H1 (cell line): ENCODE measurements at regions not wholly inside any gene's neighbourhood (a gene's known extent, or its start where the extent isn't known, plus 50 kb on each side); places are given as distances from the start of the nearest gene placed in this dataset.

Experiments used
- CTCF ChIA-PET: fragments of 300-600 bp; sonication (Branson Sonifier 250); formaldehyde crosslinking; loops from one replicate; lab custom pipeline; 2021; ENCODE audit not compliant: partially characterized antibody; lab: Charles Lee
- POLR2A ChIA-PET: fragments of 300-600 bp; sonication (Branson Sonifier 250); formaldehyde crosslinking; loops from one replicate; lab custom pipeline; 2021; ENCODE audit warnings: inconsistent platforms; ENCODE audit not compliant: partially characterized antibody; lab: Charles Lee
- DNase-seq, 2 experiments: peaks; one replicate each; pipeline versions ENCODE4 v3.0.0 to v3.0.0-alpha.2; 2010 to 2022; ENCODE audit warnings: low spot score in 2 of 2, low read depth in 1 of 2, mixed read lengths in 1 of 2
- FAIRE-seq: peaks from 2 replicates; lab custom pipeline; 2011; peaks lifted over from hg19 to GRCh38; lab: Jason Lieb, UNC
- H2AFZ ChIP-seq: 2 replicates; pipeline ENCODE4 v1.8.1; 2012; ENCODE audit warnings: low read length, inconsistent platforms
- H2AK5ac ChIP-seq: 2 replicates; pipeline ENCODE4 v1.6.1; 2013; ENCODE audit warnings: low read depth, low read length
- H2BK120ac ChIP-seq: replicated peaks from 2 replicates; pipeline ENCODE3; 2013; ENCODE audit warnings: low read depth, low read length, inconsistent platforms
- H2BK12ac ChIP-seq: 2 replicates; pipeline ENCODE4 v1.6.1; 2013; ENCODE audit warnings: low read depth, low read length
- H2BK15ac ChIP-seq: 2 replicates; pipeline ENCODE4 v1.6.1; 2013; ENCODE audit warnings: low read length
- H2BK20ac ChIP-seq: 2 replicates; pipeline ENCODE4 v1.6.1; 2013; ENCODE audit warnings: low read length
- H2BK5ac ChIP-seq: 2 replicates; pipeline ENCODE4 v1.6.1; 2013; ENCODE audit warnings: low read depth, low read length
- H3K14ac ChIP-seq: 2 replicates; pipeline ENCODE4 v1.6.1; 2013; ENCODE audit warnings: inconsistent platforms; ENCODE audit not compliant: insufficient read length
- H3K18ac ChIP-seq: 2 replicates; pipeline ENCODE4 v1.6.1; 2013; ENCODE audit warnings: low read length; ENCODE audit errors: extremely low read depth
- H3K23ac ChIP-seq: 2 replicates; pipeline ENCODE4 v1.6.1; 2013; ENCODE audit warnings: inconsistent platforms; ENCODE audit not compliant: insufficient read length
- H3K23me2 ChIP-seq: 2 replicates; pipeline ENCODE4 v1.6.1; 2013; ENCODE audit warnings: low read depth, low read length
- H3K27ac ChIP-seq: 2 replicates; pipeline ENCODE4 v1.6.1; 2011; ENCODE audit warnings: low read depth, low read length, inconsistent platforms
- H3K27me3 ChIP-seq, 4 experiments: replicated peaks in 1 of 4; 1 replicate in 1 of 4; 2 replicates in 3 of 4; pipeline versions ENCODE4 v1.6.1 to v1.8.1; 2011 to 2013; ENCODE audit warnings: low read length in 3 of 4, mild to moderate bottlenecking in 3 of 4, inconsistent platforms in 2 of 4, mixed read lengths in 2 of 4, moderate library complexity in 1 of 4; ENCODE audit not compliant: control insufficient read depth in 3 of 4, insufficient read depth in 3 of 4; ENCODE audit errors: extremely low read depth in 1 of 4
- H3K36me3 ChIP-seq, 4 experiments: 2 replicates each; pipeline versions ENCODE4 v1.6.1 to v1.8.1; 2011 to 2013; ENCODE audit warnings: mild to moderate bottlenecking in 4 of 4, low read length in 3 of 4, moderate library complexity in 2 of 4, control low read depth in 1 of 4, inconsistent platforms in 1 of 4; ENCODE audit not compliant: insufficient read depth in 4 of 4, control insufficient read depth in 2 of 4
- H3K4ac ChIP-seq: replicated peaks from 2 replicates; pipeline ENCODE3; 2013; ENCODE audit warnings: low read length, low read depth, mixed read lengths, inconsistent platforms; ENCODE audit not compliant: insufficient read length
- H3K4me1 ChIP-seq, 4 experiments: replicated peaks in 1 of 4; 1 replicate in 1 of 4; 2 replicates in 3 of 4; pipeline versions ENCODE4 v1.6.1 to v1.8.1; 2011 to 2013; ENCODE audit warnings: low read length in 3 of 4, inconsistent platforms in 2 of 4, mixed read lengths in 1 of 4; ENCODE audit not compliant: insufficient read depth in 4 of 4, control insufficient read depth in 3 of 4
- H3K4me2 ChIP-seq, 2 experiments: 2 replicates each; pipeline versions ENCODE4 v1.6.1 to v1.8.1; 2011 to 2013; ENCODE audit warnings: low read depth in 2 of 2, low read length in 2 of 2, control low read depth in 1 of 2, inconsistent platforms in 1 of 2, mild to moderate bottlenecking in 1 of 2; ENCODE audit not compliant: insufficient read depth in 1 of 2
- H3K4me3 ChIP-seq, 4 experiments: fragments of 200-600, 300-600 bp in 1 of 4; sonication (generic), shearing (Covaris generic), sonication (Bioruptor Twin) in 1 of 4; 2 replicates each; pipeline versions ENCODE4 v1.5.1 to v1.8.1; 2011 to 2016; ENCODE audit warnings: low read length in 4 of 4, low read depth in 3 of 4, control low read depth in 2 of 4, inconsistent platforms in 2 of 4, mild to moderate bottlenecking in 2 of 4, mixed read lengths in 1 of 4, moderate library complexity in 1 of 4; ENCODE audit not compliant: insufficient read depth in 2 of 4; ENCODE audit errors: extremely low read depth in 1 of 4
- H3K56ac ChIP-seq: replicated peaks from 2 replicates; pipeline ENCODE3; 2013; ENCODE audit warnings: low read depth, mild to moderate bottlenecking, mixed read lengths, low read length, inconsistent platforms; ENCODE audit not compliant: insufficient read length
- H3K79me1 ChIP-seq: 2 replicates; pipeline ENCODE4 v1.6.1; 2013; ENCODE audit warnings: low read depth, low read length, control low read depth
- H3K79me2 ChIP-seq, 2 experiments: 2 replicates each; pipeline versions ENCODE4 v1.6.1 to v1.8.1; 2012 to 2013; ENCODE audit warnings: low read length in 2 of 2, mild to moderate bottlenecking in 2 of 2, inconsistent platforms in 1 of 2; ENCODE audit not compliant: insufficient read depth in 2 of 2, control insufficient read depth in 1 of 2
- H3K9ac ChIP-seq, 4 experiments: replicated peaks in 1 of 4; 1 replicate in 1 of 4; 2 replicates in 3 of 4; pipeline versions ENCODE4 v1.6.1 to v1.8.1; 2011 to 2013; ENCODE audit warnings: low read depth in 3 of 4, low read length in 3 of 4, control low read depth in 2 of 4, mild to moderate bottlenecking in 2 of 4, moderate library complexity in 2 of 4, inconsistent platforms in 1 of 4; ENCODE audit errors: extremely low read depth in 1 of 4
- H3K9me3 ChIP-seq, 2 experiments: 2 replicates each; pipeline versions ENCODE4 v1.6.1 to v1.8.1; 2012 to 2013; ENCODE audit warnings: mild to moderate bottlenecking in 2 of 2, moderate library complexity in 2 of 2, control low read depth in 1 of 2, inconsistent platforms in 1 of 2, low read depth in 1 of 2, low read length in 1 of 2, mixed read lengths in 1 of 2; ENCODE audit not compliant: insufficient read depth in 2 of 2
- H4K20me1 ChIP-seq, 2 experiments: replicated peaks in 1 of 2; 2 replicates each; pipeline versions ENCODE3 to v1.8.1; 2011 to 2013; ENCODE audit warnings: inconsistent platforms in 2 of 2, low read length in 2 of 2, mild to moderate bottlenecking in 1 of 2; ENCODE audit not compliant: insufficient read depth in 2 of 2, control insufficient read depth in 1 of 2
- H4K5ac ChIP-seq: 2 replicates; pipeline ENCODE4 v1.6.1; 2013; ENCODE audit warnings: low read length, low read depth, mixed read lengths, inconsistent platforms; ENCODE audit not compliant: insufficient read length
- H4K8ac ChIP-seq: 2 replicates; pipeline ENCODE4 v1.8.0; 2013; ENCODE audit warnings: mild to moderate bottlenecking, moderate library complexity, low read length, inconsistent platforms; ENCODE audit not compliant: insufficient read depth; ENCODE audit errors: extremely low read depth
- H4K91ac ChIP-seq: replicated peaks from 2 replicates; pipeline ENCODE3; 2013; ENCODE audit warnings: low read length, mixed read lengths, inconsistent platforms; ENCODE audit not compliant: insufficient read length
- ATF2 ChIP-seq: IDR thresholded peaks from 2 replicates; pipeline ENCODE4 v1.6.1; 2012; ENCODE audit warnings: low read length, inconsistent platforms
- ATF3 ChIP-seq: IDR thresholded peaks from 2 replicates; pipeline ENCODE4 v1.6.1; 2011; ENCODE audit warnings: low read depth, mild to moderate bottlenecking, low read length; ENCODE audit not compliant: insufficient read depth
- CHD2 ChIP-seq: IDR thresholded peaks from 2 replicates; pipeline ENCODE4 v1.6.1; 2012; ENCODE audit warnings: low read length, improper control_type of control experiment
- GTF2F1 ChIP-seq: IDR thresholded peaks from 2 replicates; pipeline ENCODE4 v1.6.1; 2012; ENCODE audit warnings: low read depth, low read length, improper control_type of control experiment, borderline replicate concordance
- HDAC2 ChIP-seq, 2 experiments: fragments of 300-600 bp in 1 of 2; sonication (generic) in 1 of 2; IDR thresholded peaks; 2 replicates each; pipeline ENCODE4 v1.6.1; 2011 to 2012; ENCODE audit warnings: low read depth in 2 of 2, low read length in 2 of 2, mild to moderate bottlenecking in 2 of 2, moderate library complexity in 2 of 2, borderline replicate concordance in 1 of 2, inconsistent platforms in 1 of 2
- MAX ChIP-seq: IDR thresholded peaks from 2 replicates; pipeline ENCODE4 v1.6.1; 2012; ENCODE audit warnings: inconsistent platforms
- PHF8 ChIP-seq: fragments of 200-600 bp; sonication (generic); conservative IDR thresholded peaks from 2 replicates; pipeline ENCODE4 v1.7.1; 2012; ENCODE audit warnings: low read depth, mild to moderate bottlenecking, inconsistent platforms, low read length, moderate library complexity
- SIN3A ChIP-seq, 2 experiments: IDR thresholded peaks in 1 of 2; conservative IDR thresholded peaks in 1 of 2; 2 replicates each; pipeline ENCODE4 v1.6.1; 2011 to 2012; ENCODE audit warnings: low read length in 2 of 2, improper control_type of control experiment in 1 of 2, low read depth in 1 of 2, mild to moderate bottlenecking in 1 of 2
- SIRT6 ChIP-seq: IDR thresholded peaks from one replicate; pipeline ENCODE4 v1.7.1; 2012; ENCODE audit warnings: low read length, inconsistent platforms
- SRF ChIP-seq: IDR thresholded peaks from 2 replicates; pipeline ENCODE4 v1.6.1; 2011; ENCODE audit warnings: mild to moderate bottlenecking, low read depth, low read length, moderate library complexity
- TAF7 ChIP-seq: optimal IDR thresholded peaks from 2 replicates; pipeline ENCODE3; 2011; ENCODE audit warnings: low read depth, mild to moderate bottlenecking, inconsistent platforms, low read length, moderate library complexity, borderline replicate concordance
- TBP ChIP-seq: IDR thresholded peaks from 2 replicates; pipeline ENCODE4 v1.6.1; 2011; ENCODE audit warnings: low read depth, low read length, improper control_type of control experiment
- WGBS, 2 experiments: shearing (Covaris generic) in 1 of 2; methylation state at CpG; one replicate each; pipeline versions ENCODE4 v1.1.6 to v1.1.7; 2013 to 2015; ENCODE audit warnings: low lambda C conversion rate in 2 of 2, mixed read lengths in 2 of 2, inconsistent platforms in 1 of 2, low coverage in 1 of 2, missing lambda C conversion rate in 1 of 2; ENCODE audit not compliant: insufficient replicate concordance in 2 of 2, insufficient coverage in 1 of 2, insufficient read length in 1 of 2; ENCODE audit errors: extremely low coverage in 1 of 2, missing lambda C conversion rate in 1 of 2; 5-methylcytosine and 5-hydroxymethylcytosine counted together

DNA sequence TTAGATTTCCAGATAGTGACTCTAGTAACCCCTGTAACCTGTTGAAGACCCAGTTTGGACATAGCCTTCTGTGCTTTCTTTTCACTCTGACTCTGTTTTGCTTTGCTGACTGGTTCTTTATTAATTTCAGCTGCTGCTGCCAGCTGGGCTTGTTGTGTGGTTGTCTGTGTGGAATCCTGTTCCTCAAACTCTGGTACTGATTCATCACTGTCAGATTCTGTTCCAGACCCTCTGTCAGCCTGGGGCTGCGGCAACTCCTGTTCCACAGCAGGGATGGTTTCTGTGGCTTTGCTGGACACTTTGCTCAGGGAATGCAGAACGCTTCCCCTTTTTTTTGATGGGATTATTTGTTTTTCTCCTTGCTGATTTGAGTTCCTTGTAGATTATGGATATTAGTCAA is 104.9 kb downstream of the SEC23IP start:
- Histone ChIP-seq H3K27ac (no peak overlapping the region), H3K23ac (no peak overlapping the region), H3K36me3 (no peaks in the 10 kb centered on the region), H3K79me2 (no peaks in the 10 kb centered on the region), H2AK5ac (no peak overlapping the region), H3K56ac (no peak overlapping the region), H2BK120ac (no peak overlapping the region), H4K5ac (no peak overlapping the region), H3K9me3 (no peaks in the 10 kb centered on the region), H4K8ac (no peak overlapping the region), H3K4me2 (no peak overlapping the region), H3K79me1 (no peaks in the 10 kb centered on the region), H3K4me3 (no peak overlapping the region), H2BK20ac (no peak overlapping the region), H2BK5ac (no peak overlapping the region), H3K4ac (no peak overlapping the region), H3K4me1 (no peaks in the 10 kb centered on the region), H4K20me1 (no peaks in the 10 kb centered on the region), H2BK15ac (no peak overlapping the region), H3K18ac (no peak overlapping the region), H3K9ac (no peak overlapping the region), H2AFZ (no peak overlapping the region), H2BK12ac (no peak overlapping the region), H3K23me2 (no peaks in the 10 kb centered on the region), H3K27me3 (no peaks in the 10 kb centered on the region), H4K91ac (no peak overlapping the region), H3K14ac (no peak overlapping the region)
- POLR2A ChIA-PET: no interaction called here
- WGBS, 2 experiments: 95% methylated on average over 2 of the region's 2 CpGs; no CpG with 5 or more reads in 1 of the 2 experiments
- DNase-seq: no peak
- no peak for FAIRE-seq
- CTCF ChIA-PET: no interaction called here
- TF ChIP-seq SRF (no peak), HDAC2 (IDR thresholded peaks at IDR 0.05; ENCODE audit: borderline replicate concordance in 1 of 2, low read depth in 2 of 2, low read length in 2 of 2) (no peak), ATF2 (no peak), ATF3 (no peak), SIN3A (conservative IDR thresholded peaks at IDR 0.05 in 1 of 2, IDR thresholded peaks at IDR 0.05 in 1 of 2; ENCODE audit: low read depth in 1 of 2, low read length in 2 of 2) (no peak), GTF2F1 (no peak), TBP (no peak), TAF7 (no peak), PHF8 (no peak), MAX (no peak), CHD2 (no peak), SIRT6 (no peak)
